ENCODE measurements at regions not wholly inside any gene's neighbourhood (a gene's known extent, or its start where the extent isn't known, plus 50 kb on each side); places are given as distances from the start of the nearest gene placed in this dataset.

- Histone ChIP-seq H3K27ac (ENCODE audit: low read length) (no peak overlapping the region), H3K27me3 (ENCODE audit: control insufficient read depth, insufficient read depth, low read length) (no peaks in the 10 kb centered on the region), H3K9me3 (ENCODE audit: control insufficient read depth, insufficient read depth, low read depth, low read length) (no peaks in the 10 kb centered on the region), H3K4me1 (ENCODE audit: control insufficient read depth, insufficient read depth, low read length) (no peaks in the 10 kb centered on the region), H3K36me3 (ENCODE audit: control insufficient read depth, insufficient read depth, low read length) (no peaks in the 10 kb centered on the region), H3K4me3 (ENCODE audit: low read depth in 2 of 2, low read length in 2 of 2) (no peak overlapping the region)
- ATAC-seq (no peak), DNase-seq (ENCODE audit: low read depth, low spot score) (no peak)
- POLR2A ChIA-PET, result no interaction called here
- BruUV-seq (replicated peaks), result no TSS peak
- intact Hi-C loops (cut with micrococcal nuclease; ENCODE audit: unreplicated experiment) (no loop called here), in situ Hi-C loops (cut with HindIII; ENCODE audit: low pct_unique_long_range_greater_than_20kb, low sequenced_read_pairs) (no loop called here)
- CTCF ChIA-PET, result interaction anchor here (0.5 kb wide), 1 partner anchor 481 kb away, joined by 4 read pairs; no protein-coding TSS in a partner anchor
- TF ChIP-seq POLR2AphosphoS5 (IDR thresholded peaks at IDR 0.05; ENCODE audit: low read depth, low read length) (no peak), SIN3A (IDR thresholded peaks at IDR 0.05; ENCODE audit: borderline replicate concordance, insufficient read depth, low read depth, low read length) (no peak), TCF7L2 (IDR thresholded peaks at IDR 0.05; ENCODE audit: low read depth, low read length) (no peak)
- TF ChIP-seq, protein P1, sequence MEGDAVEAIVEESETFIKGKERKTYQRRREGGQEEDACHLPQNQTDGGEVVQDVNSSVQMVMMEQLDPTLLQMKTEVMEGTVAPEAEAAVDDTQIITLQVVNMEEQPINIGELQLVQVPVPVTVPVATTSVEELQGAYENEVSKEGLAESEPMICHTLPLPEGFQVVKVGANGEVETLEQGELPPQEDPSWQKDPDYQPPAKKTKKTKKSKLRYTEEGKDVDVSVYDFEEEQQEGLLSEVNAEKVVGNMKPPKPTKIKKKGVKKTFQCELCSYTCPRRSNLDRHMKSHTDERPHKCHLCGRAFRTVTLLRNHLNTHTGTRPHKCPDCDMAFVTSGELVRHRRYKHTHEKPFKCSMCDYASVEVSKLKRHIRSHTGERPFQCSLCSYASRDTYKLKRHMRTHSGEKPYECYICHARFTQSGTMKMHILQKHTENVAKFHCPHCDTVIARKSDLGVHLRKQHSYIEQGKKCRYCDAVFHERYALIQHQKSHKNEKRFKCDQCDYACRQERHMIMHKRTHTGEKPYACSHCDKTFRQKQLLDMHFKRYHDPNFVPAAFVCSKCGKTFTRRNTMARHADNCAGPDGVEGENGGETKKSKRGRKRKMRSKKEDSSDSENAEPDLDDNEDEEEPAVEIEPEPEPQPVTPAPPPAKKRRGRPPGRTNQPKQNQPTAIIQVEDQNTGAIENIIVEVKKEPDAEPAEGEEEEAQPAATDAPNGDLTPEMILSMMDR (IDR thresholded peaks at IDR 0.05), result no peak
- TF ChIP-seq, protein P2, sequence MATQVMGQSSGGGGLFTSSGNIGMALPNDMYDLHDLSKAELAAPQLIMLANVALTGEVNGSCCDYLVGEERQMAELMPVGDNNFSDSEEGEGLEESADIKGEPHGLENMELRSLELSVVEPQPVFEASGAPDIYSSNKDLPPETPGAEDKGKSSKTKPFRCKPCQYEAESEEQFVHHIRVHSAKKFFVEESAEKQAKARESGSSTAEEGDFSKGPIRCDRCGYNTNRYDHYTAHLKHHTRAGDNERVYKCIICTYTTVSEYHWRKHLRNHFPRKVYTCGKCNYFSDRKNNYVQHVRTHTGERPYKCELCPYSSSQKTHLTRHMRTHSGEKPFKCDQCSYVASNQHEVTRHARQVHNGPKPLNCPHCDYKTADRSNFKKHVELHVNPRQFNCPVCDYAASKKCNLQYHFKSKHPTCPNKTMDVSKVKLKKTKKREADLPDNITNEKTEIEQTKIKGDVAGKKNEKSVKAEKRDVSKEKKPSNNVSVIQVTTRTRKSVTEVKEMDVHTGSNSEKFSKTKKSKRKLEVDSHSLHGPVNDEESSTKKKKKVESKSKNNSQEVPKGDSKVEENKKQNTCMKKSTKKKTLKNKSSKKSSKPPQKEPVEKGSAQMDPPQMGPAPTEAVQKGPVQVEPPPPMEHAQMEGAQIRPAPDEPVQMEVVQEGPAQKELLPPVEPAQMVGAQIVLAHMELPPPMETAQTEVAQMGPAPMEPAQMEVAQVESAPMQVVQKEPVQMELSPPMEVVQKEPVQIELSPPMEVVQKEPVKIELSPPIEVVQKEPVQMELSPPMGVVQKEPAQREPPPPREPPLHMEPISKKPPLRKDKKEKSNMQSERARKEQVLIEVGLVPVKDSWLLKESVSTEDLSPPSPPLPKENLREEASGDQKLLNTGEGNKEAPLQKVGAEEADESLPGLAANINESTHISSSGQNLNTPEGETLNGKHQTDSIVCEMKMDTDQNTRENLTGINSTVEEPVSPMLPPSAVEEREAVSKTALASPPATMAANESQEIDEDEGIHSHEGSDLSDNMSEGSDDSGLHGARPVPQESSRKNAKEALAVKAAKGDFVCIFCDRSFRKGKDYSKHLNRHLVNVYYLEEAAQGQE (IDR thresholded peaks at IDR 0.05; ENCODE audit: insufficient read depth in 1 of 2, low read depth in 2 of 2, low read length in 1 of 2), result no peak
Observed at GRCh38 chr19:30880551-30880950, 468.7 kb downstream of the TSHZ3 start.

- no TSS peak for BruUV-seq (replicated peaks)
- ATAC-seq (no peak), DNase-seq (ENCODE audit: low read depth, low spot score) (no peak)
- Histone ChIP-seq H3K27me3 (ENCODE audit: control insufficient read depth, insufficient read depth, low read length) (no peaks in the 10 kb centered on the region), H3K4me1 (ENCODE audit: control insufficient read depth, insufficient read depth, low read length) (no peaks in the 10 kb centered on the region), H3K27ac (ENCODE audit: low read length) (no peak overlapping the region), H3K4me3 (ENCODE audit: low read depth in 2 of 2, low read length in 2 of 2) (no peak overlapping the region), H3K36me3 (ENCODE audit: control insufficient read depth, insufficient read depth, low read length) (no peaks in the 10 kb centered on the region), H3K9me3 (ENCODE audit: control insufficient read depth, insufficient read depth, low read depth, low read length) (no peaks in the 10 kb centered on the region)
- no peak for TF ChIP-seq POLR2AphosphoS5 (IDR thresholded peaks at IDR 0.05; ENCODE audit: low read depth, low read length)
- POLR2A ChIA-PET, result no interaction called here
- in situ Hi-C loops (cut with HindIII; ENCODE audit: low pct_unique_long_range_greater_than_20kb, low sequenced_read_pairs), result no loop called here
- CTCF ChIA-PET, result no interaction called here
- intact Hi-C loops (cut with micrococcal nuclease; ENCODE audit: unreplicated experiment), result no loop called here
Observed at GRCh38 chr19:30880151-30880550, 469.1 kb downstream of the TSHZ3 start.

- H3K4me3 ChIP-seq (ENCODE audit: low read depth in 2 of 2, low read length in 2 of 2), result no peak overlapping the region
- intact Hi-C loops (cut with micrococcal nuclease; ENCODE audit: unreplicated experiment) (no loop called here), in situ Hi-C loops (cut with HindIII; ENCODE audit: low pct_unique_long_range_greater_than_20kb, low sequenced_read_pairs) (no loop called here)
- H3K27ac ChIP-seq (ENCODE audit: low read length), result no peak overlapping the region
- DNase-seq (ENCODE audit: low read depth, low spot score) (no peak), ATAC-seq (no peak)
- no peaks in the 10 kb centered on the region for H3K4me1 ChIP-seq (ENCODE audit: control insufficient read depth, insufficient read depth, low read length)
- CTCF ChIA-PET, result no interaction called here
- POLR2A ChIA-PET, result no interaction called here
- no peaks in the 10 kb centered on the region for H3K36me3 ChIP-seq (ENCODE audit: control insufficient read depth, insufficient read depth, low read length)
- TF ChIP-seq SIN3A (IDR thresholded peaks at IDR 0.05; ENCODE audit: borderline replicate concordance, insufficient read depth, low read depth, low read length), result no peak
- TF ChIP-seq, protein P1 (IDR thresholded peaks at IDR 0.05), result no peak
- TF ChIP-seq TCF7L2 (IDR thresholded peaks at IDR 0.05; ENCODE audit: low read depth, low read length), result no peak
- TF ChIP-seq, protein P2 (IDR thresholded peaks at IDR 0.05; ENCODE audit: insufficient read depth in 1 of 2, low read depth in 2 of 2, low read length in 1 of 2), result no peak
- TF ChIP-seq POLR2AphosphoS5 (IDR thresholded peaks at IDR 0.05; ENCODE audit: low read depth, low read length), result no peak
- H3K9me3 ChIP-seq (ENCODE audit: control insufficient read depth, insufficient read depth, low read depth, low read length), result no peaks in the 10 kb centered on the region
- BruUV-seq (replicated peaks), result no TSS peak
- no peaks in the 10 kb centered on the region for H3K27me3 ChIP-seq (ENCODE audit: control insufficient read depth, insufficient read depth, low read length)
Observed at GRCh38 chr19:30879736-30880135, 469.5 kb downstream of the TSHZ3 start.

All from Panc1 (cell line).